GM18858 (cell line): ENCODE measurements at regions not wholly inside any gene's neighbourhood (a gene's known extent, or its start where the extent isn't known, plus 50 kb on each side); places are given as distances from the start of the nearest gene placed in this dataset.
"Not testable (repeated sequence)": the region's sequence is repeated elsewhere in the genome, so short reads cannot be mapped to it uniquely, and the experiment has no call there.

Source experiments
- ATAC-seq: cut with Tn5 transposase; IDR thresholded peaks from one replicate; pipeline ENCODE4 v1.9.1; 2021; ENCODE audit not compliant: unreplicated experiment

GRCh38 chr14:97946641-97947040, 1149.5 kb downstream of the VRK1 start:
- no peak for ATAC-seq

DNA sequence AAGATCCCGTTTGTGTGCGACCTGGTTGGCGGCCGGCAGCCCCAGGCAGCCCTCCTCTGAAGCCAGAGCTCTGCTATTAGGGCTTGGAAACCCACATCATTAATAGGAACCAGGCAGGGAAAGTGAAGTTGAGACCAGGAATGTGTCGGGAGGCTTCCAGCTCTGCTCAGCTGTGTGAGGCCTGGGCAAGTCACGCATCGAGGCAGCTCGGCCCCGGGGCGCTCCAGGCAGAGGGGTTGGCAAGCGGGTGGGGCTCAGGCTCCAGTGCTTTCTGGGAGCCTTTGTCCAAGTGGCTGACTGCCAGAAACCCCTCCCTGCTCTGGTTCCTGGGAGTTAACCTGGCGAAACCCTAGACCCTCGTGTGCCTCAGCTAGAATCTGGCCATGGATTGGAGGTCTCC, 1151.7 kb downstream of the VRK1 start:
- no peak for ATAC-seq

- no peak for ATAC-seq
Observed at GRCh38 chr14:97956581-97957340, 1159.6 kb downstream of the VRK1 start.

GRCh38 chr14:97959251-97959650, 1162.1 kb downstream of the VRK1 start:
- ATAC-seq: no peak

GRCh38 chr14:97960436-97960835, 1163.3 kb downstream of the VRK1 start:
- ATAC-seq: no peak

- no peak for ATAC-seq
Observed at GRCh38 chr14:97970222-97970621, 1173.0 kb downstream of the VRK1 start.

- no peak for ATAC-seq
Observed at GRCh38 chr14:97975216-97975615, 1178.0 kb downstream of the VRK1 start.

GRCh38 chr14:97975962-97976361, 1178.8 kb downstream of the VRK1 start:
- no peak for ATAC-seq

DNA sequence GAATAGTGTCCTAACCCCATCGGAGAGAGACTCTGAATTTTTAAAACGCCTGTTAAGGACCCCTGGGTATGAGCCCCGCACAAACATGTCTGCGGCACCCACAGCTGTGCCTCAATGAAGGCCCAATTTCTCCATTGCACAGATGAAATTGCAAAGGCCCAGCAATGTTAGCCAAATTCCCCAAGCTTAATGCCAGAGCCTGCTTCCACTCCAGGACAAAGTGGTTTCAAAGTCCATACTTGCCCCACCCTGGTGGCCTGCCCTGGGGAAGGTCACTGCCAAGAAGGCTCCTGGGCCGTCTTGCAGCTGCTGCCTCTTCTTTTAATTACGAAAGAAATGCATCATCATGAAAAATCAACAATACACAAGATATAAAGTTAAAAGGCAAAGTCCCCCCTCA, 1179.7 kb downstream of the VRK1 start:
- no peak for ATAC-seq

GRCh38 chr14:97977651-97978261, 1180.6 kb downstream of the VRK1 start:
- ATAC-seq: no peak

GRCh38 chr14:97978341-97978740, 1181.2 kb downstream of the VRK1 start:
- ATAC-seq: no peak

GRCh38 chr14:97993508-97994019, 1196.4 kb downstream of the VRK1 start:
- no peak for ATAC-seq

DNA sequence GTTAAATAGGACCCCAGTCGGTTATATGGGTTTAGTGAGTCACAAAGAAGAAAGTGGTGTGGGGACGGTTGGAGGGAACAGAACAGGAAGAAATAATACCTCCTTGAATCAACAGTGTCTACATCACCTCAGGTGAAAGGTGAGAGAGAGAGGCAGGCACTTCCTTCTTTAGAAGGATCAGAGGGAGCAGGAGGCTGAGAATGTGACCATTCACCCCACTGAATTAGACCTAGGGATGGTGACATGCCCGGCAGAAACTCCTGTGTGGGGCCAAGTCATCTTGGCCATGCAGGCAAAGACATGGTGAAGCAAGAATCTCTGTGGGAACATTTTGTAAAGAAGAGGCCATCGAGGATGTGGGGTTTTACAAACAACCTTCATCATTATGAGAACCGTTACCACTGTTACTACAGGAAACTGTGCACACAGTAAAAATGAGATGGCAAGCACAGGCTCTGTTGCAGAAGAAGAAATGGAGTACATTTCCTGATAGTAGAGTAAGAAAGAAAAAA, 1196.9 kb downstream of the VRK1 start:
- ATAC-seq: no peak

DNA sequence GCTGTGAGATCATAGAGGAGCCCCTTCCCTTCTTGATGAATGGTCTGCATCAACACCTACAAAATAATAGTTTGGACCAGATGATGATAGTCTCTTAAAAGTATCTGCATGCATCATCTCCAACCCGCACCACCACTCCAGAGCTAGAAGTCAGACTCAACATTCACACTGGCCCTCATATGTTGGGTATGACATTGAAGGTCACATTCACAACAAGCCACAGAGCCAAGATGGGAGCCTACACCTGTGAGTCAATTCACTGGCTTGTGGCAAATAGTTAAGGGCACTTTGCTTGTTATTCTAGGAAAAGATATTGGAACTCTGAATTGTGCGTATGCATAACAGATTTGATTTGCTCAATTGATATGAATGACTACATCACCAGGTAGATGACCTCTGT, 1197.9 kb downstream of the VRK1 start:
- no peak for ATAC-seq

- ATAC-seq: no peak
Observed at GRCh38 chr14:97995531-97995930, 1198.3 kb downstream of the VRK1 start.

- no peak for ATAC-seq
Observed at GRCh38 chr14:98006008-98006407, 1208.8 kb downstream of the VRK1 start.

DNA sequence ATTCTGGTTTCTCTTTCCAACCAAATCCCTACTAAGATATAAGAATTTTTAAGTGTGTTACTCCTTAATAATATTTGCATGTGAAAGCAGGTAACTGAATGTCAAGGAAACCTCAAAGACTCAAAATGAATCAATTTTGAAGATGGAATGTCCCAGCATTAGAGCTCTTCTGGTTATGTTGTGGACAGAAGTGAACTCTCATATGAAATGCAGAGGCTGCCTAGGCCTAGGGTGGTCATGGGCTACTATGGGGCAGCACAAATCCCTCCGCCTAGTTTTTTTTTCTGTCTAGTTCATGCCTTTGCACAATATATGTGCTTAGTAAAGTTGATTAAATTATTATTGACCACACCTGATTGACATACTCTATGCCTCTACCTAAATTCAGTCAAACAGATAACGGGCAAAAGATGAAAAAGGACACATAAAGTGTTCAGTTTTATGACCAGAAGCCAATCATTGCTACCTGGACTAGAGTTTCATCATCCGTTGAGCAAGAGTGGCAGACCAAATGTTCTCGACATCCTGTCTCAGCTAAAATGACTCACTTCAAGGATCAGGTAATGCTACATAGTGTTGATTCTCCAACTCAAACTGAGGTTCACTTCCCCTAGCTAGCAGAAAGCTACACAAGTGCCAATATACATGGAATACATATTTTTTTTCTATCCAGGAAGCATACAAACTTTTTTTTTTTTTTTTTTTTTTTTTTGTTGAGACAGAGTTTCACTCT, 1211.4 kb downstream of the VRK1 start:
- no peak for ATAC-seq

DNA sequence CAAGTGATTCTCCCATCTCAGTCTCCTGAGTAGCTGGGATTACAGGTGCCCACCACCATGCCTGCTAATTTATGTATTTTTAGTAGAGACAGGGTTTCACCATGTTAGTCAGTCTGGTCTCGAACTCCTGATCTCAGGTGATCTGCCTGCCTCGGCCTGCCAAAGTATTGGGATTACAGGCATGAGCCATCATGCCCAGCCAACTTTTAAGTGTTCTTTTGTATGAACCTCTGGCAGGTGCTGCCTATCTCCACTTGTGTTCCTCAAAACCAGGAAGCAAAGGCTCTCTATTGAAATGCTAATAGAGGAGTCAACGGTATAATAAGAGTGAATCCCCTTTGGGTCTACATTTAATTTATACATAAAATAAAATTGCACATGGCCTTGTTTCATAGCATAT, 1212.0 kb downstream of the VRK1 start:
- not testable (repeated sequence) for ATAC-seq

DNA sequence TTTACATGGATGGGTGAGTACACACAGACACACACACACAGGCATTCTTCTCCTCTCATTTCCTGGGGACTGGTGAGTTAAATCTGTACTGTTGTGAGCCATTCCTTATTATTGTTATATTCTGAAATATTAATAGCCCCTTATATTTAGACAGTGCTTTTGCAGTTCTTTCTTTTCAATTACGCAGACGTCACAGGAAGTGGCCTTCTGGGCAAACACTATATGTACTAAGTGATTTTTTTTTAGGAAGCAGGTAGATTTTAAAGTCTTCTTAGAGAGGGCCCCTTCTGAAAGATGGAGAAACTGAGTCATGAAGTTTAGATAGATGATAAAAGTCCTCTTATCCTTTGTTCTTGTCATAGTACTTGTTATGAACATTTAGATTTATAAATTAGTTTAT, 1213.6 kb downstream of the VRK1 start:
- ATAC-seq: no peak

DNA sequence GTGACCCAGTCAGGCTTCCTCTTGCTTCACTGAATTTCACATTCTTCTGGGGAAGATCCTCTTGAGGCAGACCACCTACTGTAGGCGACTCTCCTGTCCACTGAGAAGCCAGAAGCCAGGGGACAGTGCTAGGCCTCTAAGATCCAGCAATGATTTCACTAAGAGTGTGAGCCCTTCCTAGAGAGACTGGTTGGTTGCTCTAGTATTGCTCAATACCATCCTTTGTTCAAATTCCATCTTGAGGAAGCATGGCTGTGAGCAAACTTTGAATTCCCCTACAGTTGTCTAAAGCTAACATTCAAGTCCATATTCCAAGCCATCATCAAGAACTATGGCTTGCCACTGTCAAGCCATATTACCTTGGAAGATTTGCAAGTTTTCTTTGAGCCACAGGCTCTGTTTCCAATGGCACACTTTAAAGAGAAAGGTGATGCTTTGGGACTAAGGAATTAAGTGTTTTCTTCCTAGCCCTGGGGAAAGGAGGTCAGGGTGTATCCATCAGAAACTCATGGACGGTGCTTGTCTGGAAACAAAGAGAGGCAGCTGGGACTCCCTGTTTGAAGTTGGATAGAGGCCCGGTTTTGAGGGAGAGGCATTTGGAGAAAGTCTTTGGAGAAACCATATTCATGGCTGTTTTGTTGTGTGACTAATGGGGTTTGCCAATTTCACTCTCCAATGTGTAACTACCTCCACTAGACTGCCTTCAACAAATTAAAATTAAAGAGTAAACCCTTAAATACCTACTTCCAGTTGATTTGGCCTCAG, 1217.9 kb downstream of the VRK1 start:
- no peak for ATAC-seq

DNA sequence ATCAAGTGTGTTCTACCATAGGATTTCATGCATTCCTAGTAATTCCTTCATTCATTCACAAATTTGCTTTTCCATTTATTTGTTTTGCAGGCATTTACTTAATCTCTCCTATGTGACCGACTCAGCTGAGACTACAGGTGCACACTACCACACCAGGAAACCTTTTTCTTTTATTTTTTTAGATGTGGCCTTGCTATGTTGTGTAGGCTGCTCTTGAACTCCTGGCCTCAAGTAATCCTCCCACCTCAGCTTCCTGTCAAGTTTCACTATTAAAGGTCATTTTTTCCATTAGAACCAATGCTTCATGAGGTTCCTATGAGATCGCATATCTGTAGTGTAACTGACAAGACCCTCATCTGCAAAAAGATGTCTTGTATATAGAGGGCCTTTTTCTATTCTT, 1218.7 kb downstream of the VRK1 start:
- no peak for ATAC-seq
